Cardiac fibroblast (primary cell): ENCODE measurements at regions not wholly inside any gene's neighbourhood (a gene's known extent, or its start where the extent isn't known, plus 50 kb on each side); places are given as distances from the start of the nearest gene placed in this dataset.

Experiments used
- DNase-seq, 2 donors: peaks; one replicate each; pipeline versions ENCODE4 v3.0.0 to v3.0.0-alpha.2; 2010; ENCODE audit warnings: low read depth in 2 of 2
- H3K4me3 ChIP-seq, 2 donors: replicated peaks in 1 of 2; 1 replicate in 1 of 2; 2 replicates in 1 of 2; pipeline ENCODE4 v1.5.1; 2011; ENCODE audit warnings: low read depth in 2 of 2, low read length in 2 of 2, mild to moderate bottlenecking in 2 of 2, moderate library complexity in 1 of 2
- TF ChIP-seq, protein P1 (sequence below): IDR thresholded peaks from one replicate; pipeline ENCODE4 v1.5.1; 2011; ENCODE audit warnings: low read depth, mild to moderate bottlenecking, low read length, inconsistent platforms

DNA sequence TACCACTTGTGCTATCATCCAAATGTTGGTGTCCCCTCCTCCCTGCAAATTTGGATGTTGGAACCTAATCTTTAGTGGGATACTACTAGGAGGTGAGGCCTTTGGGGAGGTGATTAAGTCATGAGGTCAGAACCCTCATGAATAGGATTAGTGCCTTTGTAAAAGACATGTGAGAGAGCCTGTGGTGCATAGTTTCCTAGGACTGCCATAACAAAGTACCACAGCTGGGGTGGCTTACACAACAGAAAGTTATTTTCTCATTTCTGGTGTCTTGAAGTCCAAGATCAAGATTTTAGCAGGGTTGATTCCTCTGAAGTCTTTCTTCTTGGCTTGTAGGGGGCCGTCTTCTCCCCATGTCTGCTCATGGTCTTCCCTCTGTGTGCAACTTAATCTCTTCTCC lies 562.6 kb upstream of the ARGLU1 start:
- no peak for DNase-seq
- H3K4me3 ChIP-seq, result no peak overlapping the region
- TF ChIP-seq, protein P1, sequence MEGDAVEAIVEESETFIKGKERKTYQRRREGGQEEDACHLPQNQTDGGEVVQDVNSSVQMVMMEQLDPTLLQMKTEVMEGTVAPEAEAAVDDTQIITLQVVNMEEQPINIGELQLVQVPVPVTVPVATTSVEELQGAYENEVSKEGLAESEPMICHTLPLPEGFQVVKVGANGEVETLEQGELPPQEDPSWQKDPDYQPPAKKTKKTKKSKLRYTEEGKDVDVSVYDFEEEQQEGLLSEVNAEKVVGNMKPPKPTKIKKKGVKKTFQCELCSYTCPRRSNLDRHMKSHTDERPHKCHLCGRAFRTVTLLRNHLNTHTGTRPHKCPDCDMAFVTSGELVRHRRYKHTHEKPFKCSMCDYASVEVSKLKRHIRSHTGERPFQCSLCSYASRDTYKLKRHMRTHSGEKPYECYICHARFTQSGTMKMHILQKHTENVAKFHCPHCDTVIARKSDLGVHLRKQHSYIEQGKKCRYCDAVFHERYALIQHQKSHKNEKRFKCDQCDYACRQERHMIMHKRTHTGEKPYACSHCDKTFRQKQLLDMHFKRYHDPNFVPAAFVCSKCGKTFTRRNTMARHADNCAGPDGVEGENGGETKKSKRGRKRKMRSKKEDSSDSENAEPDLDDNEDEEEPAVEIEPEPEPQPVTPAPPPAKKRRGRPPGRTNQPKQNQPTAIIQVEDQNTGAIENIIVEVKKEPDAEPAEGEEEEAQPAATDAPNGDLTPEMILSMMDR, result no peak

DNA sequence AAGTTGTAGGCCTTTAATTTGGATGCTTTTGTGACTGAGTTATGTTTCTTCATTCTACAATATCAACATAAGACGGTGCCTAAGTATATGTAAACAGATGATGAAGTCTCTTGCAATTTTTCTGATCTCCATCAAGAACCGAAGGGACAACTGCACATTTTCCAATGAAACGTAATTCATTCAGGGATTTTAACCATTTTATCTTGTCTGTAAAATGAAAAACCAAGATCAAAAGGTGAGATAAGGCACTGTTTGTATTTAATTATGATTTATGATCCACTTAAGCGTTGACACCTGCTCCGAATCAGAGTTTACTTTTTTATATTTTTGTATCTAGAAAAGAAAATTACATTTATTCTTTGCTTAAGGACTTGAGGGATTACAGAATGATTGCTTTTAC lies 556.8 kb upstream of the ARGLU1 start:
- TF ChIP-seq, protein P1, result no peak
- no peak overlapping the region for H3K4me3 ChIP-seq
- DNase-seq, result no peak

DNA sequence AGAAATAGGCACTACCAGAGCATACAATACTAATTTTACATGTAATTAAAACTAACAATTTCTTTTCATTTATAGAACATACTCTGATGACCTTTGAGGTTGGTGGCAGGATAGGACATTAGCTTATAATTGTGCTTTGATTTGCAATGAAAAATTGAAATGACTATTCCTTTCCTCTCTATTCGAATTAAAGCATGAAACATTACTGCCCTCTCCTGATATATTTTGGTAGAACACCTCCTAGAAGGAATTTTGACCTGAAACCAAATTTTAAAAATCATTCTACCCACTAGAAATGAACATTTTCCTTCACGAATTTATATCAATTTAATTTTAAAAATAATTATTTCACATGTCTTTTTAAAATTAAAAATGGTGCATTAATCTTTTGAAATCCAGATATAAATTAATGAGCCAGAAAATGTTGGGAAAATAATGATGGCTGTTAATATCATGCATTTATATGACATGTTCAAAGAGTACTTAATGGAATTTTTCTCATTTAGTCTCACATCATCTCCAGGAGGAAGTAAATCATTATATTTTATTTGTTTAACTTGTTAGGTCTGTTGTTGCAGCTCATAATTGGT lies 556.3 kb upstream of the ARGLU1 start:
- TF ChIP-seq, protein P1, result peak; percentile 24
- H3K4me3 ChIP-seq, result no peak overlapping the region
- DNase-seq, result peak; percentile 10 to 26

DNA sequence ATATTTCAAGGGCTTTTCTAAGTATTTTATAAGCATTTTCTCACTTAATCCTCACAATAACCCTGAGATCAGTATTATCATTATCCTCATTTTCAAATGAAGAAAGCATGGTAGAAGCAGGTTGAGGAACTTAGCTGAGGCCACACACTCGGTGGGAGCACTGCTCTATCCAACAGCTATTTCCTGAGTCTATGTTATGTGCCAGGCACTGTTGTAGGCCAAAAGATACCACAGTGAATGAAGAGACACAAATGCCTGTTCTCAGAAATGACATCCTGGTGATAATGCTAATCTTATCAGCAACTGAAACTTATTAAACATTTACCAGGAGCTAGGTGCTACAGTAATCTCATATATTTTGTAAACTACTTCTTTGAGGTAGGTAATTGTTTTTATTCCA lies 553.9 kb upstream of the ARGLU1 start:
- DNase-seq, result no peak
- H3K4me3 ChIP-seq, result no peak overlapping the region
- TF ChIP-seq, protein P1, result no peak

DNA sequence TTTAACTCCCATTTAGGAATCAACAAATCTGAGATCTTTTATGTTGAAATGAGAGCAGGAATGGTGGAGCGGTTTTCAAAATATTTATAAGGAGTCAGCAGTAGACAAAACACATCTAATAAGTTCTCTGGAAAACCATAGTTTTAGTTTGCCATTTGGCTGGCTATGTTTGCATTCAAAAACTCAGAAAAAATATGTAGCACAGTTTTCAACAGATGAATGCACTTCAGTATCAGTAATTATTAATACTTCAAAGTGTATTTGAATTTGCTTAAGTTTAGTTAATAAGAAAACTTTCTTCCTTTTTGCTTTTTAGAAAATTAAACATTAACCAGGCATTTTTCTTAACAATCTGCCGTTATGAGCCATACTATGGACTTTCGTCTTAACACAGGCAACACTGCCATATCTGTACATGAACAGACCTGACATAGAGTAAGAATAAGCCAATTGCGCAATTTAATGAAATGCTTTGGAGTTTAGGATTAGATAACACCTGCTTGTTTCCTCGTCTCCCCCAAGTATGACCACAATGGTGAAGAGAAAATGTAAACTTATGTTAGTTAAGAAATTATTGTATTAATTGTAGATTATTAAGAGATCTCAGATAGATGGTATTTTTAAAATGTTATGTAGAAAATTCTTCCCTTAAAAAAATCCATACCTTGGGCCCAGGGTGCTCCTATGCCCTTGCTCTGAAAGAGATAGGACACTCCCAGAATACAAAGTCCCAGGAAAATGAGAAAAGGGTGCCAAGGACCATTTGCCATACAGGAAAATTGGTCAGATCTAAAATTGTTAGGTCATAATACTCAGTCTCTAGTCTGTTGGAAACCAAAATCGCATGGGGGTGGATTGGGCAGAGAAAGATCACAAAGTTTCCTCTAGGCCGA lies 552.3 kb upstream of the ARGLU1 start:
- TF ChIP-seq, protein P1, result no peak
- H3K4me3 ChIP-seq, result no peak overlapping the region
- no peak for DNase-seq

DNA sequence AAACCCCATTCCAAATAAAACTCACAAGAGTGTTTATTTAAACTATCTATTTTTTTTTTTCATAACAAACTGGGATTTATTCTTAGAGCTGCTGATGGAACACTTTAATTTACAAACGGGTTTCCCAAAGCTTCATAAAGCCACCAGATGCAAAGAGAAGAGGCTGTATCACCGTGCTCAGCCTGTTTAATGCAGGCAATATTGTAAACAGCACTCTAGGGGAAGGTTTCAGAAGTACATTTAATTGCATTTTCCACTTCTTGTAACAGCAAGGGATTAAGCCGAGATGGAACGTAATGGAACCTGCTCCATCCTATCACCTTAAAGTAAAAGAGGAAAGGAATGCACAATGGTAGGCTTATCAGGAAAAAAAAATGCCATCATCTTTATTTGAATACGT lies 550.6 kb upstream of the ARGLU1 start:
- no peak overlapping the region for H3K4me3 ChIP-seq
- TF ChIP-seq, protein P1, result no peak
- DNase-seq, result no peak
